HG03521 (cell line): ENCODE measurements at regions not wholly inside any gene's neighbourhood (a gene's known extent, or its start where the extent isn't known, plus 50 kb on each side); places are given as distances from the start of the nearest gene placed in this dataset.

Experiments used
- ATAC-seq: cut with Tn5 transposase; IDR thresholded peaks from one replicate; pipeline ENCODE4 v1.9.1; 2021; ENCODE audit warnings: mild to moderate bottlenecking, moderate library complexity; ENCODE audit not compliant: unreplicated experiment

- no peak for ATAC-seq
Observed at GRCh38 chr3:193870376-193871219, 265.4 kb upstream of the HES1 start.

- no peak for ATAC-seq
Observed at GRCh38 chr3:193871220-193871485, 264.8 kb upstream of the HES1 start.

GRCh38 chr3:193872265-193872753, 263.6 kb upstream of the HES1 start:
- no peak for ATAC-seq

- no peak for ATAC-seq
Observed at GRCh38 chr3:193873426-193874201, 262.3 kb upstream of the HES1 start.

- ATAC-seq = no peak
Observed at GRCh38 chr3:193874512-193874911, 261.4 kb upstream of the HES1 start.

- no peak for ATAC-seq
Observed at GRCh38 chr3:193874997-193875593, 260.9 kb upstream of the HES1 start.

GRCh38 chr3:193875601-193876321, 260.2 kb upstream of the HES1 start:
- no peak for ATAC-seq

GRCh38 chr3:193879099-193879863, 256.7 kb upstream of the HES1 start:
- no peak for ATAC-seq

GRCh38 chr3:193879864-193880242, 256.1 kb upstream of the HES1 start:
- ATAC-seq = no peak

GRCh38 chr3:193882091-193882490, 253.9 kb upstream of the HES1 start:
- no peak for ATAC-seq

GRCh38 chr3:193883551-193883950, 252.4 kb upstream of the HES1 start:
- ATAC-seq = no peak

GRCh38 chr3:193884027-193884426, 251.9 kb upstream of the HES1 start:
- no peak for ATAC-seq

GRCh38 chr3:193884652-193885051, 251.3 kb upstream of the HES1 start:
- ATAC-seq = no peak

- no peak for ATAC-seq
Observed at GRCh38 chr3:193885832-193886231, 250.1 kb upstream of the HES1 start.

- ATAC-seq = no peak
Observed at GRCh38 chr3:193890016-193890897, 245.7 kb upstream of the HES1 start.

GRCh38 chr3:193894121-193894863, 241.7 kb upstream of the HES1 start:
- ATAC-seq = no peak

GRCh38 chr3:193895409-193895808, 240.5 kb upstream of the HES1 start:
- no peak for ATAC-seq

GRCh38 chr3:193896419-193896818, 239.5 kb upstream of the HES1 start:
- ATAC-seq = no peak

- no peak for ATAC-seq
Observed at GRCh38 chr3:193897288-193897687, 238.7 kb upstream of the HES1 start.
